ENCODE measurements at regions not wholly inside any gene's neighbourhood (a gene's known extent, or its start where the extent isn't known, plus 50 kb on each side); places are given as distances from the start of the nearest gene placed in this dataset.

DNA sequence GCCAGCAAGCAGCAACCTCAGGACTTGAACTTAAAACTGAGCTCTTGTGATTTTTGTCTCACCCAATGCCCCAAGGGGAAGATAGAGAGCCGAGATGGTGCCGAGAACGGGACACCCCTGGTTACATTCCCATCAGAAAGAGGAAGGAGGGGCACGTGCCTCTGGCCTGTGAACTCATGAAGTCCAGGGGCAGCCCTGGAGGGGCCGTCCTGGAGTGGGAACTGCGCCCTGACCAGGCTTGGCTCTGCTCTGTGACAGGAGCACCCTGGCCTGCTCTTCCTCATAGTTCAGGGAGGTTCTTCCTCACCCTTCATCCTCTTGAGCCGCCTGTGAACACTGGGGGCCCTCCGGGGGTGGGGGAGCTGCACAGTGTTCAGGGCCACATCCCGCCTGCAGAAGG lies 130.3 kb upstream of the FOXF1 start:
- no peak for DNase-seq (ENCODE audit: low spot score)

DNA sequence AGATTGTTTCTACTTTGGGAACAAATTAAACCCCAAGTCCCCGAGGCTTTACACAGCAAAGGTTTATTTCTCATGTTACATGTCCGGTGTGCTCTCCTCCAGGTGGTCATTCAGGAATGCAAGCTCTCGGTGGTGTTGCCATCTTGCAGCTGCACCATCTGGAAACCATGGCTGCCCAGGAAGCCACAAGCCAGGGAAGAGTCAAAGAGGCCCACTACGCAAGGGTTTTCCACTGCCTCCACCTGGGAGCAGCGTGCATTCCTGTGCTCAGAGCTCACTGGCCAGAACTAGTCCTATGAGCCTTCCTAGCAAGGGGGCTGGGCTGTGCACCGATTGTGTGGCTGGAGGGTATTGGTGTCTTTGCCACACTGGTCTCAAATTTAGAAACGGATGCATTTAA lies 128.8 kb upstream of the FOXF1 start:
- DNase-seq (ENCODE audit: low spot score) = no peak

DNA sequence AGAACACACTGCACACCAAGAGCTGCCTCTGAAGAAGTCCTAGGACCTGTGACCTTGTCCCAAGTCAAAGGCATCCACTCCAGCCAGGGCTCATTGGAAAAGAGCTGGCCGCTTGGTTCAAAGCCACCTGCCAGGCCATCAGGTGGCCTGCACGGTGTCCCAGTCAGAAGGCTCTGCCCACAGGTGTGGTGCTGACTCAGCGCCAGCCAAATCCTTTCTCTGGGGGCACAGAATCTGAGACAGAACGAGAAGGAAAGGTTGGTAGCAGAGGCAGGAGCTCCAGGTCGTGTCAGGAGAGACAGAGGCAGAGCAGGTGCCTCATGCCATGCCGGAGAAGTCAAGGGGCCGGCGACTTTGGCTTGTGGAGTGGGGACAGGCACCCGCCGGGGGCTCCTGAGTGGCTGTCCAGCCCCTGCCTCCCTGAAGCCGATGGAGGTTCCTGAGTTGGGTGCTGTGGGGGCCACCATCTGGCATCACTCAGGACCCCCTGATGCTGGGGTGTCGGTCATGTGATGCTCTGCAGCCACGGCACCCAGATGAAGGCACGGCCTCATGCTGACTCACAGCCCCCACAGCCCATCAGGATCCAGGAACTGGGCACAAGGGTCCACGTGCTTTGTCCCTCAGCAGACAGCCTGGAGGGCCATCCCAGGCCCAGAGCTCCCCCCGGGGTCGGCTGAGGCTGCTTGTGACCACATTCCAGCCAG lies 128.1 kb upstream of the FOXF1 start:
- no peak for DNase-seq (ENCODE audit: low spot score)

DNA sequence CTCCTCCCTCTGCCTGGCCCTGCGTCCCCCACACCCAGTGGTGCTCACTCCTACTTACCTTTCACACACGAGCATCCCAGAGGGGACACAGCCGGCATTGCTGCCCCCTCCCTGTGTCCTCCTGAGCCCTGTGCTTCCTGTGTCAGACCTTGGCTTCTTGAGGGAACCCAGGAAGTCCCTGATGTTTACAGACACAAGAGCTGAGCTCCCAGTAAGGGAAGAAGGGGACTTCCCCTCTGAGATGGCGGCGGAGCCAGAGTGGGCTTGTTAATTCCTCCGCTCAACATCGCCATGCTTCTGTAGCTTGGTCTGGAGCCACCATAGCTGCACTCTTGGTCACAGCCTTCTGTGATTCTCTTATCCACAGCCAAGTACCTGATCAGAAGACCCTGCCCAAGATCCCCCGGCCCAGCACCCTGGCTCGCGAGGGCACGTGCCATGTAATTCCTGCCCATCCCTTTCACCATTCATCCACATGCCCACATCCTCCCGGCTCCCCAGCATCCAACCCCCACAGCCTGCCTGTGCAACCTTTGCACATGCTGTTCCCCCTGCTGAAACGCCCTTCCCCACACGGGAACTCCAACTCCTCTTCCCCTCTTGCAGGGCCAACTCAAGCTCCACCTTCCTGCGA lies 127.4 kb upstream of the FOXF1 start:
- DNase-seq (ENCODE audit: low spot score) = no peak

DNA sequence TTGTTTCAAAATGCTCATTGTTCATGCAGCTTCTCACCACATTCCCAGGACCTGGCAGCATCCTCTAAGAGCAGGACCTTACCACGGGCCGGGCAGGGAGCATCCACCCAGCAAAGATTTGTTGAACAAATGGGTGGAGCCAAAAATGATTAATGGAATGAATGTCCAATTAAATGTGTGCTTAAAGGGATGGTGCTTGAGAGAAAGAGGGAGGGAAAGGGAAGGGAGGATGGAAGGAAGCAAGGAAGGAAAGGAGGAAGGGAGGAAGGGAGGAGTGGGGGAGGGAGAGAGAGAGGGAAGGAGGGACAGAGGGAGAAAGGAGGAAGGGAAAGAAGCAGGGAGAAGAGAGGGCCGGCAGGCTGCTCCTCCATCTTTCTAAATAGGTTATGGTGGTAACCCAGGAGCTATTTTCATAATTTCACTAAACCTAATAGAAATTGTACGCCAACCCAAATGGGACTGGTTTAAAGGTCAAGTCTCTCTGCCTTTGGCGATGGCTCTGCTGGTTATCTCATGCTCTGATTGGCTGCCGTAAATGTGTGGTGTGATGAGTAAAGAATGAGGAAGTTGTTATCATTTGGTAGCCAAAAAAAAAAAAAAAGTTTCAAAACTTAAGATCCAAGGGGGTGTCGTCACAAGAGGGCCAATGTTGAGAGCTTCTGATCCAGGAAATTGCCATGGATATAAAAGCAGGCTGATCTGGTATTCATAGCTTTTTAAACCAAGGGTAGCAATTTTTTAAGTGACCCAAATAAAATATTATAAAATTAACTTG lies 126.7 kb upstream of the FOXF1 start:
- DNase-seq (ENCODE audit: low spot score) = peak; percentile 90

DNA sequence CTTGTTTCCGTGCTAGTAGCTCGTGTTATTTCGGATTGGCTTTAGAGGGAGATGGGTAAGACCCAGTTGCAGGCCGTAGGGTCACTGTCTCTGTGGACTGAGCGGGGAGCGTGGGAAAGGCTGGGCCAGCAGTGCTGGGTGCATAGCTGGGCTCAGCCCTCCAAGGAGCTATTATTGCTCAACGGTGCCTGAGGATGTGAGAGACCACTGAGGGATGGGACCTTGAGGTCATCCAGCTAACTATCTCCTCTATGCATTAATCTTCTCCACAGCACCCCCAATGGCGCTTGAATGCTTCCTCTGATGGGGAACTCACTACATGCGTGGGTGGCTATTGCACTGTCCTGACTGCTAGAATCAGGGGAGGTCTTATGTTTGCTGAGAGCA lies 126.1 kb upstream of the FOXF1 start:
- no peak for DNase-seq (ENCODE audit: low spot score)

DNA sequence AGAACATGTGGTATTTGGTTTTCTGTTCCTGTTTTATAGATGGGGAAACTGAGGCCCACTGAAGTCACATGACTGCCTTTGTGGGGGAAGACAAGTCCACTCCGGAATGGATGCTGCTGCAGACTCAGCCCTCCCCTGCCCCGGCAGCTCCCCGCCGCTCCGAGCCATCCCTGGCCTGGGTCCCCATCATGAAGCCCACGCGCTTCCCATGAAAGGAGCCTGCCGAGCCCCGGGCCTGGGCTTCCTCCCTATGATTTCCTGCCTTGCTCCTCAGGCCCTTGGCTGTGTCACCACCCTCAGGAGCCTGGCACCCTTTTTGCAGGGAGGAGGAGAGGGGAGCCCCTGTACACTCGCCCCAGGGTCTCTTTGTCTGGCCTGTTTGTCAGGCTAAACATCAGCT lies 125.3 kb upstream of the FOXF1 start:
- DNase-seq (ENCODE audit: low spot score) = no peak

DNA sequence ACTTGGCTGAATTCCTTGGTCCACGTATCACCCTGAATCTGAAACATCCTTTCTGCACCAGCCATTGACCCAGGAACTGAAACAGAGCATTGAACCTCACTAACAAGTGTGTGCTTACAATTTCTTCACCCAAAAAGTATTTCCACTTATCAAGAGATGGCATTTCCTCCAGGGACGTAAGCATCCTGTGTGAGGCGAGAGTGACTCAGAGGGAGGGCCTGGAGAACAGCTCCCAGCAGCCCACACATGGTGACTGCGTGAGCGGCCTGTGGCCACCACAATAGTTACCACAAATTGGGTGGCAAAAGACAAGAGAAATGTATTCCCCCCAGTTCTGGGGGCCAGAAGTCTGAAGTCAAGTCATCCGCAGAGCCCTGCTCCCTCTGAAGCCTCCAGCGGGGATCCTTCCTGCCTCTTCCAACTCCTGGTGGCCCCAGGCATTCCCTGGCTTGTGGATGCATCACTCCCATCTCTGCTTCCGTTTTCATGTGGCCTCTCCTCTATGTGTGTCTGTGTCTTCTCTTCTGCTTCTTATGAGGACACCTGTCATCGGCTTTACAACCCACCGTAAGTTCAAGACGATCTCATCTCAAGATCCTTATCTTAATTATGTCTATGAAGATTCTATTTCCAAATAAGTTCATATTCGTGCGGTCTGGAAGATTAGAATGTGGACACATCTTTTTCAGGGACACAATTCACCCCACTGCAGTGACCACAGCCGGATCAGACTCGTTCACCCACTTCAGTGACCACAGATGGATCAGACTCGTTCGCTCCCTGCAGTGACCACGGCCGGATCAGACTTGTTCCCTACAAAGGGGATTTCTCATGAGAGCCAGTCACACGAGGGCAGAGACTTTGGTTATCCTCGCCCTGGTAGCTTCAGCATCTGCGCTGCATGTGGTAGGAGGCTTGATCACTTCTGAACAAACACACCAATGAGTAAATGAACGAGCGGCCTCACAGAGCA lies 122.6 kb upstream of the FOXF1 start:
- peak; percentile 96 for DNase-seq (ENCODE audit: low spot score)

DNA sequence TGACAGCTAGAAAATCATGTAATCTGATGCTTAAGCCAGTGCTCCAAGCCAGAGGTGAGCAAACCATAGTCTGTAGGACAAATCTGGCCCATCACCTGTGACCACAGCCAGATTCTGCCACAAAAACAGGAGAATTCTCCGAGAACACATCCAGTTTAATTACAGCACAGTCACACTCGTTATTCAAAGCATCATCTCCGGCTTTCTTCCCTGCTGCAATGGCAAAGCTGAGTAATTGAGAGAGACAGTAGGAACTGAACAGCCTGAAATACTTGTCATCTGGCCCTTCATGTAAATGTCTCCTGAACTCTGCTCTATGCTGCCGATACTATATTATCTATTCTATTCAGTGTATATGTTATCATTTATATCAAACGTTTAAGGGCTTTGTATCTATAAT lies 121.4 kb upstream of the FOXF1 start:
- DNase-seq (ENCODE audit: low spot score) = no peak

DNA sequence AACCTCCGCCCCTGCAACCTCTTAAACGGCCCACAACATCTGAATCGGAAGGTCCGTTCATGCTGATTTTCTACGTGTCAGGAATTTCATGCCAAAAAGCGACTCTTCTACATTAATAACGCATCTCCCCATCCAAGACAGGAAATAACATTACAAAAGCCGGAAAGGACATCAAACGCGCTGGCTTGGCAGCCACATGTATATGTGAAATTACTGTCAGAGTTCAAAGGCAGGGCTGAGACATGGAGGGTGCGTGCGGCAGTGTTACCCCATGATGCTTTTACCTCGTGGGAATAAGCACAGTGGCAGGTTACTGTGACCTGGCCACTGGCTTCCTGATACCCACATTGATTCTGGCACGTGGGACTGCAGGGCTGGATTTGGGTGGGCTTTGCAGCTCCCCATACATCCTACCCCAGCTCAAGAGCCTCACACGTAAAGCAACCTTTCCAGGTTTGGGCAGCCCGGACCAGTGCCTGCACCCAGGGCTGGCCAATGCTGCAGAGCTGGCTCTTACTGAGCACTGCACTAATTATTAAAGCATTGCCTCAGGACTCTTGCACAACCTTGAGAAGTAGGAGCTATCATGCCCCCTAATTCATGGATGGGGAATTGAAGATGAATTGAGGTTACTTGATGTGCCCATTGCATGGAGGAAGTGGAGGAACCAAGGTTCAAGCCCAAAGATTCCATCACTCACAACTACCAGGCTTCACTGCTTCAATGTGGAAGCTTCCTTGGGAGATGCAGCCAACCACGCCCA lies 120.6 kb upstream of the FOXF1 start:
- DNase-seq (ENCODE audit: low spot score) = no peak

DNA sequence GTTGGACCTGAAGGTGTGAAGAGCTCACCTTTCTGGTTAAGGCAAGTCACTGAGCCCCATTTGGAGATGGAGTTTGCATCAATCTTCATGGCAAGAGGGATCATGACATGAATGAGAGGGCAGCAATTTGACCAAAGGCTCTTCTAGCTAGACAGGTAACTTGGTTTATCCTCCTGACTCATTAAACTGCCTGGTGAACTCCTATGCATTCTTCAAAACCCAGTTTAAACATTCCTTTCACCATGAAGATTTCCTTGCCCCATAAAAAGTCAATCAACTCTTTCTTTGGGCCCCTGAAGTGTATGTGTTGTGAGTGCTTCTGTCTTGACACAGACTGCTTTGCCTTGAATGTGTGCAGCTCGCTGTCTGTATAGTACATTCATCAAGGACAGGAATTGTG lies 120.0 kb upstream of the FOXF1 start:
- no peak for DNase-seq (ENCODE audit: low spot score)

DNA sequence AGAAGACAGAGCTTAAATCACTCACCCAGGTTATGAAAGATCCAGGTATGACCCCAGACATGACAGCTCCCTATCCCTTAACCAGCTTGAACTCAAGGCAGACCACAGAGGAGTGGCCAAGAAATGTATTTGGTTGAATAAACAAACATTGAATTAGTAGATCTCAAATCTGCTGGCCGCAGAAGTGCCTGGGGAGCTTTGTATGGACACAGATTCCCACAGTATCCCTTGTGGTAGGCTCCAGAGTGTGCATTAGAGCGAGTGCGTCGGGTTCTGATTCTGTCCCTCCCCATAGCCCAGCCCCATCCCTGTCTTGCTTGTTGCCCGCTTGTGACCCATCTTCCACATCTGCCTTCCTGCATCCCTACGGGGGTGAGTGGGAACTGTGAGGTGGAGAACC lies 118.8 kb upstream of the FOXF1 start:
- no peak for DNase-seq (ENCODE audit: low spot score)

DNA sequence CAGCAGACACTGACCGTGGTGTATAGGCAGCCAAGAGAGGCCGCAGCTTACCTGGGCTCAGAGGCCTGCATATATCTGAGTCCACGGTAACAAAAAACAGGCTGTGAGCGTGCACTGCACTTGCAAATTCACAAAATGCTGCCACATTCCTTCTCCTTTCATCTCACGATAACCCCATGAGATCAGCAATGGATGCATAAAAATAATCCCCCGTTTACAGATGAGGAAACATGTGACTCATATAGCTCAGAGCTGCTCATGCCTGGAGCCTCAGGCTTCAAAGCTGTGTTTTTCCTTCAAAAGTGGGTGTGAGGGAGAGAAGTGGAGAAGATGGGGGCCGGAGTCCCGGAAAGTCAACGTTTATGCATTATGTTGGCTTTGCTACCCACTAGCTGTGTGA lies 118.3 kb upstream of the FOXF1 start:
- peak; percentile 61 for DNase-seq (ENCODE audit: low spot score)

DNA sequence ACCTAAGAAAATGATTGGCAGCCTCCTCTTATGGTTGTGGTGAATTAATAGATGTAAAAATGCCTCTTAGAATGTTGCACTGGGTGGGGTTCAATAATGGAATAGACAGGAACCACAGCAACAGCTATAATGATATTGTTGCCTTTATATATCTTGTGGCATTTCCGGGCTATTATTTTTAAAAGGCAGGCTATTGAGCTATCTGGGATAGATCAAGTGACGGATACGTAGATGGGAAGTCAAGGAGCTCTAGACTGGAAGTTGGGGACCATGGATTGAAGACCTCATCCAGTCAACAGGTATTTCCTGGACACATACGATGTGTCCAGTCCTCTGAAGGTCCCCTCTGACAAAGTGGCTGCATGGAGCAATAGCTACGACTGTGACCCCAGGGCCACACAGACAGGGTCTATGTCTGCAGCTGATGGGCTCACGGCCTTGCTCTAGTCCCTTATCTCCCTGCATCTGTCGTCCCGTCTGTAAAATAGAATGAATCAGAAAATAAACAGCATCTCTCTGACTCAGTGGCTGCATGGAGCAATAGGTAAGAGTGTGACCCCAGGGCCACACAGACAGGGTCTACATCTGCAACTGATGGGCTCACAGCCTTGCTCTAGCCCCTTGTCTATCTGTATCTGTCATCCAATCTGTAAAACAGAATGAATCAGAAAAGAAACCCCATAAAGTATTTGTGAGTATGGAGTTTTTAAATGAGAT lies 117.7 kb upstream of the FOXF1 start:
- DNase-seq (ENCODE audit: low spot score) = no peak

DNA sequence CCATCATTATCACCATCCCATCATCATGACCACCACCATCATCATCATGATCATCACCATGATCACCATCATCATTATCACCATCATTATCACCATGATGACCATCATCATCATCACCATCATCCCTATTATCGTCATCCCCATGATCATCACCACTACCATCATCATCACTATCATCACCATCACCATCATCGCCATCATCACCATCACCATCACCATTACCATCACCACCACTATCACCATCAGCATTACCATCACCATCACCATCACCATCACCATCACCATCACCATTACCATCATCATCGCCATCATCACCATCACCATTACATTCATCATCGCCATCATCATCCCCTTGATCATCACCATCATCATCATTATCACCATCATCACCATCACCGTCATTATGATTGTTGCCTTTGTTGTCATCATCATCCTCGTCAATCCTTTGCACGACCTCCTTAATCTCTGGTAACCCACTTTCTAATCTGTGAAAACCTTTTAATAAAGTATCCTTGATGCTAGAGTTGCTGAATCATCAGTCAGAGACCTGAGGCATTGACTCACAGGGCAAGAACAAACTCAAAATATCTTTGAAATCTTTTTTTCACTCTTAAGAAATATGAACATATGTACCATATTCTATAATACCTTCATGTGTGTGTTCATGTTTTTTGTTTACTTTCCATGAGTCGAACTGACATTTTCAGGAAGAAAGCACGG lies 116.3 kb upstream of the FOXF1 start:
- no peak for DNase-seq (ENCODE audit: low spot score)

DNA sequence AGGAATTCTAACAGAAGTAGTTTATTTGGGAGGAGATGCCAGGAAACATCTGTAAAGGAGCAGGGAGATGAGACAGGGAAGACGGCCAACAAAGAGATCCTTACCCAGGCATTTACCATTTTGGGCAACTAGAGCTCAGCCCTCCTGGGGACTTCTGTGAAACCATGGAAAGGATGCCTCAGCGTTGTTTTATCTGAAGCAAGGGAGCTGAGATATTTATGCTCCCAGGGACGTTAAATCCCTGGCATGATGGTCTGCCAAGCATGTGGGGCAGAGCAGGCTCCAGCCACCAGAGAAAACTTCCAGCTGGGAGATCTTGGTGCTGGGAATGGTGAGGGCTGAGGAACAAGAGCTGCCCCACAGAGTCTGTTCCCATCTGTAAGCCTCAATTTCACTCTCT lies 114.8 kb upstream of the FOXF1 start:
- no peak for DNase-seq (ENCODE audit: low spot score)

DNA sequence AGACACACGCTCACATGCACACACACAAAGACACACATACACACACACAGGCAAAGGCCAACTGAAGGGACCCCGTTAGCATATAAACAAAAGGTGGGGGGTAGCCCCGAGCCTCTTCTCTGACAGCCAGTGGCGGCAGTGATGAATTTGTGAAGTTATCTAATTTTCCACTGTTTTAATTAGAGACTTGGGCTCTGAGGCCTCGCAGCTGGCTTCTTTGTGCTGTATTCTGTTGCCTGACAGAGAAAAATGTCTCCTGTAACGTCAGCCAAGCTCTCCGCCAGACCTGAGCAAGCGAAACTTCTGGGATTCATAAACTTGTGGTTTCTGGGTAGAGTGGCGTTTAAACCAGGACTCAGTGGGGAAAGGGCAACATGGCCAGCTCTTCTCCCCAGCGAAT lies 113.9 kb upstream of the FOXF1 start:
- peak; percentile 84 for DNase-seq (ENCODE audit: low spot score)

DNA sequence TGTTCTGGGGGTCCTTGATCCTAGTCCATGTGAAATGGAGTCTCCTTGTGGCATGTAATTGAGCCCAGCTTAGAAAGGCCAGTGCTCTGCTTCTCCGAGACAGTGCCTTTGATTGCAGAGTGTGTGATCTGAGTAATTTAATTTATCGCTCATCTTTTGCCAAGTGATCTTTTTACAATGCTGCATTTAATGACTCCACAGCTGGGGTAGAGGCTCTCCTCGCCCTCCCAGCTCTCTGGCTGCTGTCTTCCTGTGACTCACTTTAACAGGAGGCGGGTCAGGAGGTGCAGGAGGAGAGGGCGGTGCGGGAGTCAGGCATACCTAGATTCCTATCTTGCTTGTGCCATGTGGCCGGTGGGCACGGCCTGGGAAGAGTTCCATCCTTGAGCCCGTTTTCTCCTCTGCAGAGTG lies 113.4 kb upstream of the FOXF1 start:
- peak; percentile 99 for DNase-seq (ENCODE audit: low spot score)

DNA sequence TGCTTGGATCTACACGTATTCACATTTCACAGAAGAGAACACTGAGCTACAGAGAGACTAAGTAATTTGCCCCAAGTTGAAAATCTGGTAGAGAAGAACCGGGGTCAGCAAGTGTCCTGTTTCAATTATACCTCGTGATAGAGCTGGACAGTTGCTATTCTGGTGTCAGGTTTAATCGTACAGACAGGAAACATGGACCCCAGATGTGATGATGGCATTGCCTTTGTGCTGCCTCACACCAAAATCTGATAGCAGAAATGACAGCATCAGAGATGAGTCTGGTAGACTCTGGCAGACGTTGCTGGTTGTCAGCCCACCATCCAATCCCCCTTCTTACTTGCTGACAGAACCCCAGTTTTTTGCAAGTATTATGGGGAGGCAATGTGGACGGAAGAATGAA lies 112.1 kb upstream of the FOXF1 start:
- no peak for DNase-seq (ENCODE audit: low spot score)

DNA sequence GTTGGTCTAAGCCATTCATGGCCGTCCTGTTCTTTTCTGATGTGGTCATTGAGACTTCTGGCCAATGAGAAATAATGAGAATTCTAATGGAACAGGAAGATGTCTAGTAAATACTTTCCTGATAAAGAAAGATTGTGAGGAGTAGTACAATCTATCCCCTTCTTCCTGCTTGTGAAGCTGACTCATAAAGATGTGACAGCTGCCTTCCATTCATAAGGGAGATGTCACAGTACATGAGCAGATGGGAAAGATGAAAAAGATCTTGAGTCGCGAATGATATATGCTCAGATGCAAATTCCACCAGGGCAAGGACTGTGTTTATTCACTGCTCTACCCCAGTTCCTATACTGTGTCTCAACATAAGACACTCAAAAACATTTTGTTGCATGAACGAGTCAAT lies 111.7 kb upstream of the FOXF1 start:
- DNase-seq (ENCODE audit: low spot score) = peak; percentile 91
